Ramos (cell line): ENCODE measurements at regions not wholly inside any gene's neighbourhood (a gene's known extent, or its start where the extent isn't known, plus 50 kb on each side); places are given as distances from the start of the nearest gene placed in this dataset.
"Not testable (repeated sequence)": the region's sequence is repeated elsewhere in the genome, so short reads cannot be mapped to it uniquely, and the experiment has no call there.

ENCODE experiments used
- in situ Hi-C: fragments of 300-500 bp; cut with MboI; formaldehyde crosslinking; loops from one replicate; pipeline ENCODE4 v1.14.3; 2022; ENCODE audit warnings: low sequenced_read_pairs; ENCODE audit not compliant: unreplicated experiment

DNA sequence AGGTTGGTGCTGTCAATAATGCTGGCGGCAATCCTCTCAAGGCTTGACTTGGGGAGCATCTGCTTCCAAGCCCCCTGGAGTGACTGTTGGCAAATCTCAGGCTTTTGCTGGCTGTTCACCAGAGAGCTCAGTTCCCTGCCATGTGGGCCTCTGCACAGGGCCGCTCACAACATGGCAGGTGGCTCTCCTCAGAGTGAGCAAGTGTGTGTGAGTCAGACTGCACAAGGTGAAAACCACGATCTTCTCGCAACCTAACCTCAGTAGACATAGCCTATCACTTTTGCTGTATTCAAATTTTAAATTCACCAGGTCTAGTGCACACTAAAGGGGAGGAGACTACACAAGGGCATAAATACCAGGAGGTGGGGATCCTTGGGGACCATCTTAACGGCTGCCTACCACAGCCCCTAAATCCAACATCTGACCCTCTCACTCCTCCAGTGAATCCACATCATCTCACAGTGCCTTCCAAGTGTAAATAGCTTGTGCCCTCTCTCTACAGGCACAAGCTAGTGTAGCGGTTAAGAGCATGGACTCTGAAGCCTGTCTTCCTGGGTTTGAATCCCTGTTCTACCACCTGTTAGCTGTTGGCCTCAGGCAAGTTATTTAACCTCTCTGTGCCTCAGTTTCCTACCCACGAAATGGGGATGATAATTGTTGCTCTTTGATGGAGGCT is 187.7 kb upstream of the CXCR4 start:
- in situ Hi-C loops, result no loop called here

DNA sequence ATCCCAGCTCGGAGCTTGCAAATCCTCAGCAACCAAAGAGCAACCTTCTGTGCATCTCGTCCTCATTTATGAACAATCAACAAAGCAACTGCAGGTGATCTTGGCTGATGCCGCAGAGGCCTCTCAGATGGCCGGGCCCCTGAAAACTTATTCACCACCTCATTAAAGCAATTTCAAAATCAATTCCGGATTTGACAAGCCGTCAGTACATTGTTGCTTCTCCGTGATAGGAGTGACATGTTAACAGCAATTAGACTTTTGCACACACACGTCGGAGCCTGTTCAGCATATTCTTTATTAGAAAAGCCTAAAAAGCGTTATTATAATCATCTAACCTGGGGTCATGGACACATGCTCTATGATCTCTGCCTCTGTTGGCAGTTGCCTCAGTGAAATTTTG is 183.1 kb upstream of the CXCR4 start:
- in situ Hi-C loops, result no loop called here

DNA sequence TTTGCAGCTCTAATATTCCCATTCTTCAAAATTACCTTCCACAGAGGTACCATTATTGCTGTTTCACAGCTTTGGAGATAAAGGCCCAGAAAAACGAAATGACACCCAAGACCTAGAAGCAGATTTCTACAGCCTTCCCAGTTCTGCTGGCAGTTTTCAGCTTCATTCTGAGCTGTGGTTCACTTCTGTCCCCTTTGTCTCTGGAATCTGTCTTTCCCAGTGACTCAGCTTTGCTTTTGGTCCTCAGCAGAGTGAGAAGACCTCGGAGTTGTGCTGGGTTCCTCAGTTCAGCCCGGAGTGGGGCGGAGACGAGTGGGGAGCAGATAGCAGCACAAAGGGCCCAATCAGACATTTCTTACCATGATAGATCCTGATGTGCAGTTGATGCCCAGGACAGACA is 180.7 kb upstream of the CXCR4 start:
- in situ Hi-C loops, result no loop called here

DNA sequence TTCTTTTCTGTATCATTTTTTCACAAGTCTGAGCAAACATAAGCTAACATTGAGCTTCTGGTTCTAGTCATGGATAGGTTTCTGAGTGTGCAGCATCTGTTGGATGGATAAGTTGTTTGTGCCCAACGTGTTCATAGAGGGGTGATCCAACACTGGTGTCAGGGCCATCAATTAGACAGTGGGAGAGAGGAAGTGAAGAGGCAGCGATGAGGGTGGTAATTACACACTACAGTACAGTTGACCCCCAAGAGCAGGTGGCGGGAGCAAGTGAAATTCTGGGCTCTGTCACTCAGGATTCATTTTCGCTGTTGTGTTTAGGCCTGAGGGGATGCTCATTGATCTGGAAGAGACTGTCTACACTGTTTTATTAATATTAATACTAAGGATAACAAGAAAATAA is 180.0 kb upstream of the CXCR4 start:
- in situ Hi-C loops, result no loop called here

DNA sequence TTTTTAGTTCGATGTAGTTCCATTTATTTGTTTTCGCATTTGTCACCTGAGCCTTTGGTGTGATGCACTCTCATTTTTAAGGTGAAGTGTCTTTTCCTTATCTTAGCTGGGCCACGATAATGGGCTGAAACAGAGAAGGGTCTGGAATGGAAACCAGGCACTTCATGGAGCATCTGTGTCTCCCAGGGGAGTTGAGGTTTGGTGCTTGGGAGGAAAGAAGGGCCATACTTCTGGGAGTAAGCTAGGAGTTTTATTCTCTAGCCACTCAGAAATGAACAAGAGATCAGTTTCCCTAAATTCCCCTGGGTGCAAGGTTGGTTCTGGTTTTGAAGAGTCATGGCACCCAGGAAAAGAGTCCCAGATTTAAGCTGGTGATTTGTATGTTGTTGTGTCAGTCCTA is 179.4 kb upstream of the CXCR4 start:
- in situ Hi-C loops, result no loop called here

DNA sequence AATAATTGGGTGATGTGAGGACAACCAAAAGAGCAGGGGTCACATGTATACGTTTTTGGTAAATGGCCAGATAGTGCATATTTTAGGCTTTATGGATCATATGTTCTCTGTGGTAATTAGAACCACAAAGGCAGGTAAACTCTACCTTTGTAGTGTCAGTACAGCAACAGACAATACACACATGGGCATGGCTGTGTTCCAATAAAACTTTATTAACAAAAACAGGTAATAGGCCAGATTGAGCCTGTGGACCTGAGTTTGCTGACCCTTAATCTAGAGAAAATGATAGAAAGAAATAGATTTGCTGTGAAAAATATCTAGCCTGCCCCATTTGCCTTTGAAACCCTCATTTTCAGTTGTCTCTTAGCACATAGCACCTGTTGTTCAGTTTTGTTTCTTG is 177.2 kb upstream of the CXCR4 start:
- in situ Hi-C loops, result no loop called here

DNA sequence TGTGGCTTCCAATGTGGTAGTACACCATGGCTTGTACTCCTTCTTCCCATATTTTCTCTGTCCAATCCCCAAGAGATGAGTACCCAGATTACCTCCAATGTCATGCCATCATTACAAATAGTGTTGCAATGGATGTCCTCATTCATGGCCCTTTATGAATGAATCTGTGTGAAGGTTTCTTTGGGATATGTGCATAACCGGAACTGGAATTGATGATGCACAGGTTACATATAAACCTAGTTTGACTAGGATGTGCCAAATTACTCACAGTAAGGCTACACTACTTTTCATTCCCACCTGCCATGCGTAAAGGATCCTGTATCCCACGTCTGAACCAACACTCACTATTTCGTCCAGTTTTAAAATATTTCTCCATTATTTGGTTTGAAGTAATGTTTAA is 173.9 kb upstream of the CXCR4 start:
- in situ Hi-C loops, result no loop called here

DNA sequence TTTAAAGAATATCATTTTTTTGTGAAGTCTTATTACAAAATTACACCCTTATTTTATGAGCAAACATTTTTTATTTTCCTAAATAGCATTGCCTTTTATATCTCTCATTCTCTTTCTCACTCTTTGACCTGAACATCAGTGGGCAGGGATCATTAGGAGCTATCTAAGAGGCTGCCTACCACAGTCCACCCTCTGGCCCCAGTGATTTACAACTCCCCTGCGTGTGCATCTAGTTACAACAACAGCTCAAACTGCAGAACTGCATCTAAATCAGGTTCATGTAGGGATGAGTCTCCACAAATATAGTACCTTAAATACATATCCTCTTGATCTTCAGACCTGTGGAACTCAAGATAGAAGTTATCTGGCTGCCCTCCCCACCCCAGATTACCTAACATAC is 172.4 kb upstream of the CXCR4 start:
- in situ Hi-C loops, result no loop called here

DNA sequence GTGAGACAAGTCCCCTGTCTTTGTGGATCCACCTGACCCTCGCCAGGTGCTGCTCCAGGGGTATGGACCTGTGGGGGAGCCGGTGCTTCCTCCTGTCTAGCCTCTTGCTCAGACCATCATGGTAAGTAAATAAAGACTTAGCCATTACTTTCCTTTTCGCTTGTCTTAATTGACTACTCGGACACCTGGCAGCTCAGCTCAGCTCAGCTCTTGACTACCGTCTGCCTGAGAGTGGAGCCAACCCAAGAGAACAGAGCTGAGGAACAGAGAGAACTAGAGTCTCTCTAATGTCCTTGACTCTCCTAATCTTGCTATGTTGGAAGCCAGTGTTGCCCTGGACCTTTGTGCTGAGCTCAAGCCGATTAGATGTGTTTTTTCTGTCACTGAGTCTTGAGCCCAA is 170.3 kb upstream of the CXCR4 start:
- in situ Hi-C loops, result no loop called here

DNA sequence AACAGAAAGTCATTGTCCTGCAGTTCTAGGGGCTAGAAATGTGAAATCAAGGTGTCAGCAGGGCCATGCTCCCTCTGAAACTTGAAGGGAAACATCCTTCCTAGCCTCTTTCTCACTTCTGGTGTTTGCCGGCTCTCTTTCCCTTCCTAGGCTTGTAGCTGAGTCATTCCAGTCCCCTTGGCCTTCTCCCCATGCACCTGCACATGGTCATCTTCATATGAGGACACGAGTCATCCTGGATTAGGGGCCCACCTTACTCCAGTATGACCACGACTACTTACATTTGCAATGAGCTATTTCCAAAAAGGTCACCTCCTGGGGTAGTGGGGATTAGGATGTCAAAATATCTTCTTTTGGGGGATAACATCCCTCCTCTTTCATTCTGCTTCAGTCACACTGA is 168.5 kb upstream of the CXCR4 start:
- in situ Hi-C loops, result no loop called here

DNA sequence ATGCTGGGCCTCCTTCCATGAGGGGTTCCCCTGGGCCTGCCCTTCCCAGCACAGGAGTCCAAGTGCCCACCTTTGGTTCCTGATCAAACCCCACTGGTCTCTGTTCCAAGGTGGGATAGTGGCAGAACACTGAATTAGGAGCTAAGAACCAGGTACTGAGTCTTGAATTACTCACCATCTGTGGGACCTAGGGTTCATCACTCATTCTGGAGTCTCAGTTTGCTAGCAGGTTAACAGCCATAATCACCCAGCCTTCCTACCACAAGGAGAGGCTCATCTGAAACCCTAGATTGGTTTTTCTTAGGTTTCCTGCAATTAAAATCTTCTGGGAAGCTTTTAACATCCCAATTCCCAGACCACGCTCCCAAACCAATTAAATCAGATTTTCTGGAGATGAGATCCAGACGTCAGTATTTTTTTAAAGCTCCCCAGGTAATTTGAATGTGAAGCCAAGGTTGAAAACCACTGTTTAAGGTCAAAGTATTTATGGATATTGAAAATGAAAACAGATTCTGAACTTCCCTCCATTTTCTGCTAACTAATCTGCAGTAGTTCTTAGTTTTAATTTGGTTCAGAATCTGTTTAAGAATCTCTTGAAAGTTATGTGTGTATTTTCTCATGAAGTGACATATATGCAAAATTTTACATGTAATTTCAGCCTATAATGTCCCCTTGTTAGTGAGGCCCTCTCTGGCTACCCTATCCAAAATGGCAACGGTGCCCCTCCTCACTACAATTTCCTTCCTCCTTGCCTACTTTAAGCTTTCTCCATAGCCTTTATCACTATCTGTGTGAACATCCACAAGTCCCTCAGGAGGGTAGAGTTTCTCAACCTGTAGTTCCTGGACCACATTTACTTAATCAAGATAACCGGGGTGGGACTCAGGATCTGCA is 166.5 kb upstream of the CXCR4 start:
- in situ Hi-C loops, result no loop called here

DNA sequence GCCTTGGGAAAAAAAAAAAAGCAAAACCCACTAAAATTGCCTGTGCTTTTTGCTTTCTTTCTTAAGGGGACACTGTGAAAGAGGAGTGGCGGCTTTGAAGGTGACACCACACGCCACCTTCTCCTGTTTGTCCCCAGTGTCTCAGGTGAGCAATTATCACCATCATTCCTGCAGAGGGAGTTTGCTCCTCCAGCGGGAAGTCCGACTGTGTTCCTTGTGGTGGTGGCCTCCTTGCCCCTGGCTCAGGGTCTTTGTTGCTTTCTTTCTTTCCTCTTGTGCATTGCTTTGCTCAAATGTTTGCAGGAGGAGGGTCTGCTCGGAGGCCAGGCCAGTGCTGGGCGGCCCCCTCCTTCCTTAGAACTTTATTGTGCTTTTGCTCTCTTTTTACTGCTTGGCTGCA is 164.3 kb upstream of the CXCR4 start:
- in situ Hi-C loops, result no loop called here

DNA sequence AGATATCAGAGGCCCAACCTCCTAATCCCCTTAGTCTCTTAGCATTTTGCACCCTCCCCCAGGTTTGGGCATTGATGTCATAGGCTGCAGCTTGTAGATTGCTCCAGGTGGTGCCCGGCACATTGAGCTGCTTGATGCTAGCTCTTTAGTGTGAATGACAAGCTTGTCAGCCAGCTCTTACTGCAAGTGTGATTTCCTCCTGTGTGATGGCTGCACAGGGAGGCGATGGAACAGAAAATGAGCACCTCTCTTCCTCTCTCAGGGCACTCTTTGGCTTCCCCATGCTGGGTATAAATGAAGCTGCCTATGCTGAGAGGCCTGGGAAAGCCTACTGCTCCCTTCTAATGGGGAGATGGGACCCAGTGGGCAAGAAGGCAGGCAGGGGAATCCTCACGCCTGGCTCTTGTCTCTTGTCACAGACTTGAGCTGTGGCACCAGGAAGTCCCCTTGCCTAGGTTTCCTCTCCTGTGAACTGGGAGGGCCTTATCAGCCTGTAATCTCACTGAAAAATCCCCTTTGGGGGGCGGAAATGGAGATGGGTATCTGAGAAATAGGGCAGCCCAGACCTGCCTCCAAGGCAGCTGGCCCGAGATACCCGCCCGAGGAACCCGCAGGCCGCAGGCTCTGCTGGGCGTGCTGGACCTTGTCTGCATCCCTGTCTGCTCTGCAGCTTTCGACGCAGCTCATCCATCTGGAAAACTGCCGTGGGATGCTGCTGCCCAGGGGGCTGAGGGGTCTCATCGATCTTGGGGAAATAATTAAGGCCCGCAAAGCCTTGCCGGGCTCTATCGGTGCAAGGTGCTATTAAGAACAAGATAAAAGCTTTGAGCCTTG is 163.5 kb upstream of the CXCR4 start:
- in situ Hi-C loops, result no loop called here

DNA sequence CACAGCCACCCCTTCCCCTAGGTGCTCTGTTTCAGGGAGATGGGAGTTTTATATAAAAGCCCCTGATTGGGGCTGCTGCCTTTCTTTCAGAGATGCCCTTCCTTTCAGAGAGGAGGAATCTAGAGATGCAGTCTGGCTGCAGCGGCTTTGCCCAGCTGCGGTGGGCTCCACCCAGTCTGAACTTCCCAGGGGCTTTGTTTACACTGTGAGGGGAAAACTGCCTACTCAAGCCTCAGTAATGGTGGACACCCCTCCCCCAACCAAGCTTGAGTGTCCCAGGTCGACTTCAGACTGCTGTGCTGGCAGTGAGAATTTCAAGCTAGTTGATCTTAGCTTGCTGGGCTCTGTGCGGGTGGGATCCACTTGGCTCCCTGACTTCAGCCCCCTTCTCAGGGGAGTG is 148.4 kb upstream of the CXCR4 start:
- in situ Hi-C loops, result not testable (repeated sequence)

DNA sequence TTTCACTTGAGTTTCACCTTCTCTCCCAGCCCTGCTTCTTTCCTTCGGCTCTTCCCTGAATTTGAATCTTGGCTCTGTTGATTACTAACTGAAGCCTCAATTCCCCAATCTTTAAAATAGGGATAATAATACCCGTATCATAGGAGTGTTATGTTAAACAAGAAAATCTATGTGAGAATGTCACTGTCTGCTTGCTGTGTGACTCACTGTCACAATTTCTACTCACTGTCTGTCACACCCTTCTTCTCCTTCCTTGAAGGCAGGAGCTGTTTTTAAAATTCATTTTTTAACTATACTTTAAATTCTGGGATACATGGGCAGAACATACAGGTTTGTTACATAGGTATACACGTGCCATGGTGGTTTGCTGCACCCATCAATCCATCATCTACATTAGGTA is 141.6 kb upstream of the CXCR4 start:
- in situ Hi-C loops, result loop anchor here (5.0 to 10.0 kb wide), 2 partner anchors 272 to 345 kb away; partner anchors contain the start of gene DARS1

DNA sequence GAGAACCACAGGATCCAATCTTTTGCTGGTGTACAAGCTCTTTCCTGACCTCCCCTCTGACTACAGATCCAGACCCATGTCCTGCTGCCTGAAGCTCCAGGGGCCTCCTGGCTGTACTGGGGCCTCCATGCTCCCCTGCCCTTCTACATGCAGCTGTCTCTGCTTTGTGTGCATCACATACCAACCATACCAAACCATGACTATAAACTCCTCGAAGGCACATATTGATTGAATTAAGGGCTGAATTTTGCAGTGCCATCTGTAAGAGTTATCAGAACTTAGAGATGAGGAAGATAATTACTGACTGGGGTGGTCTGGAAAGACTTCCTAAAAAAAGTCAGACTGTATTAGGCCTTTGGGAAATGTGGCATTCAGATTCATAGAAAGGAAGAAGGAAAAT is 139.9 kb upstream of the CXCR4 start:
- in situ Hi-C loops, result loop anchor here (5.0 to 10.0 kb wide), 2 partner anchors 271 to 343 kb away; partner anchors contain the start of gene DARS1

DNA sequence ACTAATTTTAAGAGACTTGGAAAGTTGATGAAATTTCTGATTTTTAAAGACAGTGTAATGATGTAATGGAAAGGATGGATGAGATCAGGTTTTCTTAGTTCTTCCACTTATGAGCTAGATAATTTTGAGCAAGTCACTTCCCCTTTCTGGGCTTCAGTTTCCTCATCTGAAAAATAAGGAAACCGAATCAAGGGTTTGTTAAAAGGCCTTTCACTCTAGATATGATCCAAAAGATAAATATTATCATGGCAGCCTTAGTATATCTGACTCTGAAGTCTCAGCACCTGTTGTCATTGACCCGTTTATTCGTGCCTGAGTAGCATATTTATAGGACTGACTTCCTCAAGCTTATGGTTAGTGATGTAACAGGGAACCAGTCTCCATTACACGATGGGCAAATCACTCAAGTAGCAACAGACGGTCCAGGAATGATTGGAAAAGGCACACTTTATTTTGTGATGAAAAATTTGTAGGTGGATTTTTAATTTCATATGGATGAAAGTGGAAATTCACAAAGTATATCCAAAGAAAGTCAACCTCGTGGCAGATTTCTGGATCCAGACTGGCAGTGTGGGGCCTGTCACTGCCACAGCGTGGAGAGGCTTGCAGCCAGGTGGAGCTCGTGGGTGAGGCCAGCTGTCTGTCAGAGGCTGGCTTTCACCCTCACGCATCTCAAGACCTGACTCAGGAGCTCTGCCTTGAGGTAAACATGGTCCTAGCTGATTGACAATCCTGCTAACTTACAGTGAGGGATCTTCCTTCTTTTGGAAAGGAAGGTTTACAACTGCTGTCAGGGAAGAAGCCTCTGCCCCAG is 137.9 kb upstream of the CXCR4 start:
- in situ Hi-C loops, result loop anchor here (5.0 to 10.0 kb wide), 2 partner anchors 269 to 341 kb away; partner anchors contain the start of gene DARS1

DNA sequence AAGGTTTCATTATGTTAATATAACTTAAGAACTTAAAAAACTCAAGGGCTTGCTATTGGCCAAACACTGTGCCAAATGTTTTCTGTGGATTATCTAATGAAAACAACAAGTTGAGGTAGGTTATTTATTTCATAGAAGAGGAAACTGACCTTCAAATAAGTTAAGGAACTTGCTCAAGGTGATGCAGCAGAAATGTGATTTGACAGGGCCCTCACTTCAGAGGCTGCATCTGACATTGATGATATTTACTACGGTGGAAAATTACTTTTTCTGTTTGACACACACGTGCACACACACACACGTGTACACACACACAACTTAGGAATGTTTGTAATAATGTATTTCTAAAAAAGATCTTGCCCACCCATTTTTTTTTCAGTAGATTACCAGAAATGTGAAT is 137.2 kb upstream of the CXCR4 start:
- in situ Hi-C loops, result loop anchor here (5.0 to 10.0 kb wide), 2 partner anchors 268 to 340 kb away; partner anchors contain the start of gene DARS1

DNA sequence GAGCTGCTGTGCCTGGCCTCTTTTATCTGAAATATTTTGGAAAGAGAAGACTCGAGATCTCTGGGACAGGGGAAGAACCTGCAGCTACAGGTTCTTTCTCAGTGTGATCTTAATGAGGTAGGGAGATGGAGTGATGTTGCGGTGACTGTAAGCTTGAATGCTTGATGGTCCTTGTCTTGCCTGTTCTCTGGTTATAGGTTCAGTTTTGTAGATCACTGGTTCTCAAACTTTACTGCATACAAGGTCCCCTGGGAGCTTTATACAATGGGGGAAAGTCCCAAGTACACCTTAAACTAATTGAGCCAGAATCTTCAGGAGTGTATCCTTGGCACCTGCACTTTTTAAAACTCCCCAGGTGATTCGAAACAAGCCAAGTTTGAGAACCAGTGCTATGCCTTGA is 136.7 kb upstream of the CXCR4 start:
- in situ Hi-C loops, result loop anchor here (5.0 to 10.0 kb wide), 2 partner anchors 267 to 340 kb away; partner anchors contain the start of gene DARS1
